ENCODE measurements at regions not wholly inside any gene's neighbourhood (a gene's known extent, or its start where the extent isn't known, plus 50 kb on each side); places are given as distances from the start of the nearest gene placed in this dataset.

DNA sequence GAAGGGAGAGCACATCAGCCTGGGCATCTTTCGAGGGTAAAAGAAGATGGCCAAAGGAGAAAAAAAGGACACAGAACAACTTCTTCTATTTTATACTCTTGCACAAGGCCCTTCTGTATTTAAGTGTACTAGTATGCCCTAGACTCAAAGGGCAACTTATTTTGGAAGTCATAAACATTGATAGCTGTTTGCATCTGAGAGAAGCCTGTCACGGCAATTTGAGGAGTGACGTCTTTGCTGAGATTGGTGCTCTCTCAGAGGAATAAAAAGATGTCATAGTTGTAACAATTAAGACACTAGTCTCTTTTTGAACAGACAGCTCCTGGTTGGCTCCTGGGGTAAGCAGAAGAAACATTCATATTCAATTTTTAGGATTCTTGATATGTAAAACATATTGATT lies 260.4 kb upstream of the TTC14 start:
- DNase-seq (ENCODE audit: low spot score): no peak

DNA sequence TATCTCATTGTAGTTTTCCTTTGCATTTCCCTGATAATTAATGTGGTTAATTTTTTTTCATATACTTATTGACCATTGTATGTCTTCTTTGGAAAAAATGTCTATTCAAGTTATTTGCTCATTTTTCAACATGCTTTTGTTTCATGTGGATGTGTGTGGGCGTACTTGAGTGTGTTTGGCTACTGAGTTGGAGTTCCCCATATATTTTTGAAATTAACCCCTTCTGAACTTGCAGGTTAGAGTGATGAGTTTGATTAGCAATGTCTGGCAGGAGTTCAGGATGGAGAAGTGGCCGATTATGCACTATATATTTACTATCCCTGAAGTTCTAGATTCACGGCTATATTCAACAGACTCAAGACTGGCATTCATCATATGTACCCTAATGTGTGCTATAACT lies 250.4 kb upstream of the TTC14 start:
- DNase-seq (ENCODE audit: low spot score): no peak

DNA sequence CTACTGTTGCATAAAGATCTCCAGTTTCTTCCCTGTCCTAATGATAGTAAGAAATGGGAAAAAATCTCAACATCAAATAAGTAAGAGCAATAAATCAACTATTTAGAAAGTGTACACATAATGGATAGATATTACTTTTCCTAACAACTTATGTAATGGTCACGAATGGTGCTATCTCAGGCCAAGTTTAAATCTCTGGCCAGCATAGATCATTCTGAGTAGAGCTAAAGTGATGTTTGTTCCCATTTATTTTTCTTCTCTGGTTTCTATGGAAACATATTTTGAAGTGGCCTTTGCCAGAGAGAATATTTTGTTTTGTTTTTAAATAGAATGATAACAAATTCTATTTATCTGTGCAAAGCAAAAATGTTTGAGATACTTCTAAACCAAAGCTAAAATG lies 249.7 kb upstream of the TTC14 start:
- no peak for DNase-seq (ENCODE audit: low spot score)

DNA sequence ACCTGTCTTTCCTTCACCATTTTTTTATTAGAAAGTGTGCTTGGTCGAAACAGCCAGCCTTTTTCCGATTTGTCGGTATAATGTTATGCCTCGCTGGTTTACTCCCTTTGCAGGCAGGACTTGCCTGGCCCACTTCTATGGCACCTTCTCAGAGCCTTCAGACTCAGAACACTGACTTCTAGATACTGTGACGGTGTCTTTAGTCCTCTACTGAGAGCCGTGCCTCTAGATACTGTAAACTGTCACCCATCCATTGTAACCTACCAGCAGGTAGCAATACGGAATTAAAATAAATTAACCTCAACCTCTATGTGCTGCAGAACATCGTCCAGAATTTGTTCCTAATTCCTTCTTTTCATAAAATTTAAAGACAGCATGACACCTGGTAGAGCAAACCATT lies 247.7 kb upstream of the TTC14 start:
- DNase-seq (ENCODE audit: low spot score): no peak

DNA sequence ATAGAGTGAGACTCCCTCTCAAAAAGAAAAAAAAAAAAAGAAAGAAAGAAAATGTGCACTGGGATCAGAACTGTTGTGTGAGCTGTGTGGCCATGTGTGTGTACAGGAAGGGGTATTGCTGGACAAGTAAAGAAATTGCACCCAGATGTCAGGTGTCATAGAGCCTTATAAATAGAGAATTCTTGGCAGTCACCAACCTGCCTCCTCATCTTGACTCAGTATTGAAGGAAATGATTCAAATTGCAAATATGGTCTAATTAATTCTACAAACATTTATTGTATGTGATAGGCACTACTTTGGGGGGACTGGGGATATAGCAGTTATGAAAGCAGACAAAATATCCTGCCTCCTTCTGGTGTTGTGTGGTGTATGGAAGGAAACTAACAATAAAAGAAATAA lies 243.8 kb upstream of the TTC14 start:
- no peak for DNase-seq (ENCODE audit: low spot score)

DNA sequence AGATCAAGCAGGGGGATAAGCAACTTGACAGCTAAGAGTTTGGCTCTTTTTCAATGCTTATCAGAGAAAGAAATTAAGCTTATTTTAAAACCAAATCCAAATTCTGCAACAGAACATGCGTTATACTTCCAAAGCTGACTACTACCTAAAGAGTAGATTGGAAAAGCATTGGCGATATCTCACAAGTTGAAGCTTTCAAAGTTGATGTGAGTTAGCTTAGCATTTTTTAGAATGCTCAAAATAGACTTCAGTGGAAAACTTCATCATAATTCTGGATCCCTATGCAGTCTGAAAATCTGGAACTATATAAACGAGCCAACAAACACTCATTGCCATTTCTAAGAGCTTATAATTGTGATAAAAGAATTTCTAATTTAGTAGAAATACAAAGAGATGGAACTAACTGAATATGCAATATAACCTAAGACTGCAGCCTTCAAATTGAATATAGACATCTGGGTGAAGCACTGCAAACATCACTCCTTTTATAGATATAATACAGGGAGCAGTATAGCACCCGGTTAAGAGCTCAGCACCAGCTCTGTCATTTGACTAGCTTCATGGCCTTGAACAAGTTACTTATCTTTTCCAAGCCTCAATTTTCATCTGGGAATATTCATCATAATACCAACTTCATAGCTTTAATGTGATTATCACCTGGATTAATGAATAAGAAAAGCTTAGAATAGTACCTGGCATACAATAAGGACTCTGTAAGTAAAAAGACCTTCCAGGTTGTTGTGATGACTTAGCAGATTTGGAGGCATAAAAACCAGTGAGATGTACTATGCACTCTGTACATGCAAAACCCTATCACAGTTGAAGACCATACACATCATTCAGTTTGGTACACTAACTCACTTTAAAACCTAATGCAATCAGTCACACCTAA lies 242.7 kb upstream of the TTC14 start:
- no peak for DNase-seq (ENCODE audit: low spot score)

DNA sequence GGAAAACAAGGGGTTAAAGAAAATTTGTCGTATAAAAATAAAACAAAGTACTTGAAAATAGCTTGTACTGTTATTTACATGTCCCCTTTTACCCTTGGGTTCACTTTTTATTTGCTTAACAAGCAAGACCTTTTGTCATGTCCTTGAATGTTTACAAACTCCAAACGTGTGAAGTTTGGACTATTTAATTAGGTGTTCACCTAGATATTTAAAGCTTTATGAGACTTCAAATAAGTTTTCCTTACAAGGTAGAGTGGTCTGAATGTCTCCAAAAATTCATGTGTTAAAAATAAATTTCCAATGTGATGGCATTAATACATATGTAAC lies 242.0 kb upstream of the TTC14 start:
- DNase-seq (ENCODE audit: low spot score): no peak

DNA sequence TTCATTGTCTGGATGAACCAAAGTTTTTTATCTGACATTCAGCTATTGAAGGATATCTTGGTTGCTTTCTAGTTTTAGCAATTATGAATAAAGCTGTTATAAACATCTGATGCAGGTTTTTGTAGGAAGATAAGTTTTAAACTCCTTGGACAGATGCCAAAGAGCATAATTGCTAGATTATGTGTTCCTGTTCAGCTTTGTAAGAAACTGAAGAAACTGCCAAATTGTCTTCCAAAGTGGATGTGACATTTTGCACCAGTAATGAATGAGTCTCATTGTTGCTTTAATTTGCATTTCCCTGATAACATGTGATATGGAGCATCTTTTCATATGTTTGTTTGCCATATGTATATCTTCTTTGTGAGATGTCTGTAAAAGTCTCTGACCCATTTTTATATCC lies 239.9 kb upstream of the TTC14 start:
- no peak for DNase-seq (ENCODE audit: low spot score)

DNA sequence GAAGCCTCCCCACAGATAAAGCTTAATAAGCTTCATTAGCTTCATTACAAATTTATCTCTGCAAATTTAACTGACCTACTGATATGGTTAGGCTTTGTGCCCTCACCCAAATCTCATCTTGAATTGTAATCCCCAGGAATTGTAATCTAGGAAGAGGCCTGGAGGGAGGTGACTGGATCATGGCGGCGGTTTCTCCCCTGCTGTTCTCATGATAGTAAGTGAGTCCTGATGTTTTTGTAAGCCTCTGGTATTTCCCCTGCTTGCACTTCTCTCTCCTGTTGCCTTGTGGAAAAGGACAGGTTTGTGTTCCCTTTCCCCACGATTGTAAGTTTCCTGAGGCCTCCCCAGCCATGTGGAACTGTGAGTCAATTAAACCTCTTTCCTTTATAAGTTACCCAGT lies 226.1 kb upstream of the TTC14 start:
- no peak for DNase-seq (ENCODE audit: low spot score)

DNA sequence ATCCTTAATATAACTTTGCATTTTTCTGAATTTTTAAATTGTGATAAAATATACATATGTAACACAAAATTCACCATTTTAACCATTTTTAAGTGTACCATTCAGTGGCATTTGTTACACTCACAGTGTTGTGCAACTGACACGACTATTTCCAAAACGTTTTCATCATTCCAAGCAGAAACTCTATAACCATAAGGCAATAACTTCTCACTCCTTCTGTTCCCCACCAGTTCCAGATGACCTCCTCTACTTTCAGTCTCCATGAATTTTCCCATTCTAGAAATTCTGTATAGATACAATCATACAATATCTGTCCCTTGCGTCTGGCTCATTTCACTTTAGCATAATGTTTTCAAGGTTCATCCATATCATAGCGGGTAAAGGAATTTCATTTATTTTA lies 223.5 kb upstream of the TTC14 start:
- DNase-seq (ENCODE audit: low spot score): no peak

DNA sequence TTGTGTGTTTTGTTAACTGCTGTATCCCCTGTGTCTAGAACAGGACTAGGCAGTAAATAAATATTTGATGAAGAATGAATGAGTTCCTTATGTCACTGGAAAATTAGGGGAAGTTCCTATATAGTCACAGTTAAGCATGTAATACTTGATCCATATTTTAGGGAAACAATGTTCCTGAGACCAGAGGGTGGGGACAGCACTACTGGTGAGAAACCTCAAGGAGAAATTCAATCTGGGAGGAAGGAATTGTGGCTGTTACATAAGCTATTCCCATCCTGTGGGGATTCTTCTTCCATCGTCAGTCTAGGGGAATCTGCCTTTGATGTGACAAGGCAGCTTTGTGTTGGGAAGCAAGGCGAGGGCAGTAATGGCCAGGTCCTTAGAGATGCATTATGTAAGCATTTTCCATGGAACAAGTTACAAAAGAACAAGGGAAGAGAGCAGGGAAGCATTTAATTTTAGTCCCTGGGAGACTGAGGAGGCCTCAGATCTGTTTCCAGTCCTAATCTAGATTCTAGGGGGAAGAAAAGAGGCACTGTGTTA lies 219.3 kb upstream of the TTC14 start:
- DNase-seq (ENCODE audit: low spot score): no peak

DNA sequence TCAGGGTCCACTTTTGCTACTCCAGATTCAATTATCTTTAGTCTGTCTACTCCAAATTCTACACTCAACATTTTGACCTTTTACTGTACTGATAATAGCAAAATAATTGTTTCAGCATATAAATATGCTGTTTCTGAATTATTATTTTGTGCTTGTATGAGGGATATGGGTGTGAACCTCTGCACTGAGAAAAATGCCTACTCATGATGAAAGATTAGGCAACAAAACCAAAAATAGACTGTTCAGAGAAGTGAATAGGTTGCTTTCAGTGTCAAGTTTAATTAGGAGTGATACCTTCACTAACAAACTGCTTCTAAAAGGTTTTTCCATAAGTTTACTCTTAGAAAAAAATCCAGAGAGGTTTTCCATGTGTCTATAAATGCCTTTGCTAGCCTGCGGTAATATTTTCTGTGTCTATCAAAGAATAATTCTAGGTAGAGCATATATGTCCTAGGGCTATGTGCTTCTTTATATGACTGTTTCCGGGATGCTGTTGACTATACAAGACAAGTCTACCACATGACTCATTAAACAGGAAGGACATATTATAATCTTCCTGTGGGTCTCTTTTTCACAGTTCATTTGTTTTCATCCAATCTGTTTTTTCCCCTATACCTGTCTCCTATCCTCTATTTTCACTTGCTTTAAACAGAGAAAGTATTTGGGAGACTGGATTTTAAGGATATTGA lies 218.5 kb upstream of the TTC14 start:
- no peak for DNase-seq (ENCODE audit: low spot score)

DNA sequence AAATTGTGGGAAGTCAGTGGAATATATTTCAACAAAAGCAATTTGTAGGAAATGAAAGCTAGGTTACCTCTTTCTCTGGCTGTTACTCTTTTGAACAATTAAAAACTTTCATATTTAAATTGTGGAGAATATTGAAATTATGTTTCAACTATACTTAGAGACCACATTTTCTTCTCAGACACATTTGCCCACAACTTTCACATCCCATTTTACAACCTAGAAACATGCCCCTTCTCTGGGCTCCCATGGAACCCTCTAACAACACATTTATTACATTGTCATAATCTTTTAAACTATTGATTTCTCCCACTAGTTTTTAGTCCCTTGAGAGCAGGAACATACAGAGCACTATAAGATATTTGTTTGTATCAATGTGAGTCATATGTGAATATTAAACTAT lies 211.7 kb upstream of the TTC14 start:
- DNase-seq (ENCODE audit: low spot score): no peak

DNA sequence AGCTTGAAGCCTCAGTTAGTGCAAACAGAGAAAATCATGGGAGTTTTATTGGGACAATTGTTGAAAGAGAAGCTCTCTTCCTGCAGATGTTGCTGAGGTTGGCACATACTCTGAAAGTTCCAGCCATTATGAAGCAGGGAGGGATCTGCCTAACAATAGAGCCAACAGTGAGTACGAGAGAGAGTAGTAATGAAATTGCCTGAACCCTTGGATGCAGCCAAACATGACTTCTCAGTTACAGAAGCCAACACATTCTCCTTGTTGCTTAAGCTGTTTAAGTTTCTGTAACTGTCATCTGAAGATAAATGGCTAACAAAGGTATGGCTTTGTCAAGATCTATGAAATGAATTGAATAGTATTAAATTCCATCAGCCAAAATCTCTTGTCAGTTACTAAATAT lies 211.0 kb upstream of the TTC14 start:
- no peak for DNase-seq (ENCODE audit: low spot score)

DNA sequence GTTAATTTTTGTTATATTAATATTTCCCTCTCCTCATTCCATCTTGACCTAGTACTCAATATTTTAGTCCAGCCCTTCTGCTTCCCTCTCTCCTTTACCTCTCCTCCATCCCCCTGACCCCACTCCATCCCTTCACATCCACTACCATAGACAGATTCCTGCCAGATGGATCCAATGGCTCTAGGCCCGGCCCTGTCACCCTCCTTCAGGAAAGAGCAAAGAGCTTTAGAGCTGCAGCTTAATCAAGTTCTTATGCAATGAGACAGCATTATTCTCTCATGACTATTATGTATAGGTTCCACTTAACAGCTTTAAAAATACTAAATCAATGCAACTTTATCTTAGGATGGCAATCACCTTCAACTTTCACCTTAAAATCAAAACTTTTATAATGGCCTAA lies 200.7 kb upstream of the TTC14 start:
- peak; percentile 29 for DNase-seq (ENCODE audit: low spot score)

DNA sequence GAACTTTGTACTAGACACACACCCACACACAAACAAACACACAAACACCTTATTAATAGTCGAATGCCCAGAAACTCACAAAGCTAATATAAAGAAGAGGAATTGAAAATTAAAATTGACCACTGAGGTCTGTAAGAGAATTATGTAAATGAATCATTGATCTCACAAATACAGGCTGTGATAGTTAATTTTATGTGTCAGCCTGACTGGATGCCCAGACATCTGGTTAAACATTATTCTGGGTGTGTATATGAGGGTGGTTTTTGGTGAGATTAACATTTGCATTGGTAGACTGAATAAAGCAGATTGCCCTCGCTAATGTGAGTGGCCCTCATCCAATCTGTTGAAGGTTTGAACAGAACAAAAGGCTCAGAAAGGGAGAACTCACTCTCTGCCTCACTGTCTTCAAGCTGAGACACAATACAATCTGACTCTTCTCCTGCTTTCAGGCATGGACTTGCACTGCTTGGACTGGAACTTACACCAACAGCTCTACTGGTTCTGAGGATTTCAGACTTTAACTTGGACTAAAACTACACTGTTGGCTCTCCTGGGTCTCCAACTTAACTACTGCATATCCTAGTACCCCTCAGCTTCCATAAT lies 199.4 kb upstream of the TTC14 start:
- DNase-seq (ENCODE audit: low spot score): no peak

DNA sequence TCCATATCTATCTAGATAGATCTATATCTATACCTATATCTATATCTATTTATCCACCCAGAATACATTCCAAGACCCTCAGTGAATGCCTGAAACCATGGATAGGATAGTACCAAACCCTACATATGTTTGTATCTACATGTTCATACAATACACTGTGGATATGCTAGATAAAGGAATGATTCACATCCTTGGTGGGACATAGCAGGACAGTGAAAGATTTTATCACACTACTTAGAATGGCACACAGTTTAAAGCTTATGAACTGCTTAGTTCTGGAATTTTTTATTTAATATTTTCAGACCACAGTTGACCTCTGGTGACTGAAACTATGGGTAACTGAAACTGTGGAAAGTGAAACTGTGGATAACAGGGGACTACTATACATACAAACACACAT lies 198.8 kb upstream of the TTC14 start:
- DNase-seq (ENCODE audit: low spot score): no peak

DNA sequence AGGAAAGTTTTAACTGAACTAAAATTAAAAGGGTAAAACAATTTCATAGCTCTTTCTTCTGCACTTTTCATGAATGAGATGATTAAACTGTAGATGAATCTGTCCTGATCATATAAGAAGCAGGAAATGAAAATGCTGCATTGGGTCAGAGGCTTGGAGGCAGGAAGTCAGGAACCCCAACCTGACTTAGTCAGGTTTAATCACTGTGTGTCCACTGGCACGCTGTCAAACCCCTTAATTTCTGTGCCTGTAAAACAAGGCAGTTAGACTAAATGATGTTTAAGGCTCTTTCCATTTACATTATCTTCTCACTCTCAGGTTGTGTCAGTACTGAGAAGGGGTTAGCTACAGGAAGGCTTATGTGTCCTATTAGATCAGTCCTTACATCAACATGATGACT lies 193.3 kb upstream of the TTC14 start:
- no peak for DNase-seq (ENCODE audit: low spot score)

DNA sequence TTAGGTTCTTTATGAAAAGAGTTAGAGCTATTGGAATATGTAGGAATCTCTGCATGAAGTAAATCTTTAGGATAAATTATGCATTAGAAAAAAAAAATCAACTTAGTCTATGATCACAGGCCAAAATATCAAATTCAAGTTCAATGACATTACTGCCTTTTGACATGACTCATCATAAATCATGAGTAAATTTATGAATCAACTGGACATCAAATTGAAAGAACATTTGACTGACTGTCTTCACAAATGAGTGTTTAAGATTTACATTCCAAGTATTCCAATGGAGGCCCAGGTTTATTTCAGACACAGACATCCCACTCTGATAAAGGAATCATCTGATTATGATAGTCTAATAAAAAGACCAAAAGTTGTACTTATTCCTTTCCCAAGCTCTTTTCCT lies 192.8 kb upstream of the TTC14 start:
- no peak for DNase-seq (ENCODE audit: low spot score)

DNA sequence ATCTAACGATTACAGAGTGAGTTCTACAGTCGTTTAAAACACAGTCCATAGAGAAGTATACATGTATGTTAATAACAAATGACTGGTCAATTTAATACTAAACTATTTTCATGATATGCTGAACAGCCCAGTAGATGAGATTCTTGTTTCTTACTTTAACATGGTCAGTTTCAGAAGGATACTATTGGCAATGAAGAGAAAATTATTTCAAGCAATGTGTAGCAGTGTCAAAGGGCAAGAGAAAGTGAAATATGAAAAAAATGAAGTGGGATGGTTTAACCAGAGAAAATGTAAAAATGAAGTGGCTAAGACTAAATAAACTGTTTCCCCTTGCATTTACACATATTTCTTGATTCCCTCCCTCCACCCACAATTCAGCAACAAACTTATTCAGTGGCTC lies 192.1 kb upstream of the TTC14 start:
- DNase-seq (ENCODE audit: low spot score): no peak

DNA sequence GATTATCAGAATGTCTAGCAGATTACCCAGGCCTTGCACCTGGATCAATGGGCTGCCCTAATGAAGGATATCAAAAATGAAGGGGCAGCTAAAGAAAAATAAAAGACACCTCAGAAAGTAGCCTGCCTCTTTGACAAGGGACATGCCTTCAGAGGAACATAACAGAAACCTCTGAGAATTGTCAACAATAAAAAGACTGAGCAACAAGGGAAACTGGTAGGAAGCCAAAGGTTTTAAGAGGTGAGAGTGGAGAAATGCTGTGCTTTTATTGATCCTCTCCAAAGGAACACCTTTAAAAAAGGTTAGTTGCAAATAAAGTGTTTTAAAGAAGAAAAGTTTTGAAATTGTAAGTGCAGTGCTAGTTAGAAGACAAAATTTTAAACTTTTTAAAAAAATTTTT lies 187.8 kb upstream of the TTC14 start:
- no peak for DNase-seq (ENCODE audit: low spot score)

DNA sequence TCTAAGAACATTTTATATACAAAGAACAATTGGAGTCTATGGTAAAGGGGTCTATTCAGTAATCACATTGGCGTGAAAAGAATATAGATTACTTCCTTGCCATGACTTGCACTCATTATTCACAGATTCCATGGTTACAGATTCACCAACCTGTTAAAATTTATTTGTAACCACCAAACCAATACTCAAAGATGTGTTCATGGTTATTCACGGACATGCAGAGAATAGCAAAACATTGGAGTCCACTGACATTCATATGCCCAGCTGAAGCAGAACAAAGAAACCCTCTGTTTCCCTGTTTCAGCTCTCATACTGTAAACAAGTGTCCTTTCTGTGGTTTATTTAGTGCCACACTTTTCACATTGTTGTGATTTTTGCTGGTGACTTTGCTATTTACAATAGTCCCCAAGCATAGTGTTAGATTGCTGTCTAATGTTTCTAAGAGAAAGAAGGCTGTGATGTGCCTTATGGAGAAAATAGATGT lies 185.8 kb upstream of the TTC14 start:
- DNase-seq (ENCODE audit: low spot score): no peak

DNA sequence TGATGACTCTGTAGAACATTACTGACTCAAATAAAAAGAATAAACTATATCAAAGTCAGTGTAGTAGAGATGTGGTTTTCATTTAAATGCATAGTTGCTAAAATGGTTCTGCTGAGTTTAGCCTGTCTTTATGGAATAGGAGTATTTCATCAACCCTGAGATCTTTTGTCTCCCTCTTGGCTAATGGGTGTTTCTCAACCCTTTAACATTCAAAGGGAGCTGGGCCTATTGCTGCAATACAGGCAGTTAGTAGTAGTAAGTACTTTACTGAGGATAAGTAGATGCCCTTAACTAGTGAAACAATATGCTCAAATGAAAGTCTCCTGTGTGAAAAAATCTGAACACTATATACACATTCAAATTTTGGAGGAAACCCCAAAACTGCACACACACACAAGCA lies 184.7 kb upstream of the TTC14 start:
- DNase-seq (ENCODE audit: low spot score): no peak

Measured in D341Med (cell line).